KMS-11 (cell line): ENCODE measurements at regions not wholly inside any gene's neighbourhood (a gene's known extent, or its start where the extent isn't known, plus 50 kb on each side); places are given as distances from the start of the nearest gene placed in this dataset.

Experiments used
- H2AFZ ChIP-seq: fragments of 200-600 bp; sonication (generic); 2 replicates; pipeline ENCODE4 v1.6.1; 2016; ENCODE audit warnings: antibody characterized with exemption, mixed run types, low read depth
- H3K27ac ChIP-seq: fragments of 200-600 bp; sonication (generic); 2 replicates; pipeline ENCODE4 v1.6.1; 2016; ENCODE audit warnings: mild to moderate bottlenecking, mixed run types
- H3K27me3 ChIP-seq: fragments of 200-600 bp; sonication (generic); 2 replicates; pipeline ENCODE4 v1.6.1; 2017; ENCODE audit warnings: mild to moderate bottlenecking, low read depth, mixed run types, moderate library complexity; ENCODE audit not compliant: insufficient read depth
- H3K36me3 ChIP-seq: fragments of 200-600 bp; sonication (generic); 2 replicates; pipeline ENCODE4 v1.6.1; 2017; ENCODE audit warnings: mild to moderate bottlenecking, mixed run types; ENCODE audit not compliant: insufficient read depth
- H3K4me1 ChIP-seq: fragments of 200-600 bp; sonication (generic); 2 replicates; pipeline ENCODE4 v1.6.1; 2016; ENCODE audit warnings: mild to moderate bottlenecking, low read depth, mixed run types; ENCODE audit not compliant: poor library complexity, severe bottlenecking
- H3K4me2 ChIP-seq: fragments of 200-600 bp; sonication (generic); 2 replicates; pipeline ENCODE4 v1.7.0; 2016; ENCODE audit warnings: mild to moderate bottlenecking, mixed run types
- H3K4me3 ChIP-seq: fragments of 200-600 bp; sonication (generic); IDR thresholded peaks from 2 replicates; pipeline ENCODE4 v1.6.1; 2017; ENCODE audit warnings: low read depth, low read length, mixed read lengths; ENCODE audit not compliant: insufficient read depth
- H3K79me2 ChIP-seq: fragments of 200-600 bp; sonication (generic); 2 replicates; pipeline ENCODE4 v1.6.1; 2016; ENCODE audit warnings: low read depth, mixed run types; ENCODE audit not compliant: insufficient read depth
- H3K9ac ChIP-seq: fragments of 200-600 bp; sonication (generic); 2 replicates; pipeline ENCODE4 v1.6.1; 2016; ENCODE audit warnings: mild to moderate bottlenecking, mixed run types
- H4K20me1 ChIP-seq: fragments of 200-600 bp; sonication (generic); 2 replicates; pipeline ENCODE4 v1.6.1; 2016; ENCODE audit warnings: mild to moderate bottlenecking, mixed run types; ENCODE audit not compliant: insufficient read depth
- CTCF ChIP-seq: fragments of 200-600 bp; sonication (generic); conservative IDR thresholded peaks from 2 replicates; pipeline ENCODE4 v1.6.1; 2017; ENCODE audit warnings: low read depth, mild to moderate bottlenecking, antibody characterized with exemption, low read length, moderate library complexity, mixed read lengths

- H3K79me2 ChIP-seq, result no peaks in the 10 kb centered on the region
- H3K36me3 ChIP-seq, result no peaks in the 10 kb centered on the region
- no peaks in the 10 kb centered on the region for H3K4me1 ChIP-seq
- no peak overlapping the region for H3K4me3 ChIP-seq
- TF ChIP-seq CTCF, result no peak
- H3K27me3 ChIP-seq, result no peaks in the 10 kb centered on the region
- no peaks in the 10 kb centered on the region for H4K20me1 ChIP-seq
- H3K9ac ChIP-seq, result no peak overlapping the region
- H3K27ac ChIP-seq, result no peak overlapping the region
- no peak overlapping the region for H3K4me2 ChIP-seq
- H2AFZ ChIP-seq, result no peak overlapping the region
Measured at GRCh38 chr13:50159607-50160006, 144.4 kb downstream of the KCNRG start.

- H3K4me3 ChIP-seq, result no peak overlapping the region
- H3K36me3 ChIP-seq, result no peaks in the 10 kb centered on the region
- H3K79me2 ChIP-seq, result no peaks in the 10 kb centered on the region
- H2AFZ ChIP-seq, result no peak overlapping the region
- no peaks in the 10 kb centered on the region for H3K27me3 ChIP-seq
- no peak overlapping the region for H3K4me2 ChIP-seq
- H3K4me1 ChIP-seq, result no peaks in the 10 kb centered on the region
- no peak for TF ChIP-seq CTCF
- H3K9ac ChIP-seq, result no peak overlapping the region
- no peaks in the 10 kb centered on the region for H4K20me1 ChIP-seq
- no peak overlapping the region for H3K27ac ChIP-seq
Measured at GRCh38 chr13:50161052-50161451, 145.8 kb downstream of the KCNRG start.

- TF ChIP-seq CTCF, result no peak
- H3K4me2 ChIP-seq, result no peak overlapping the region
Measured at GRCh38 chr13:50162001-50162400, 146.8 kb downstream of the KCNRG start.

GRCh38 chr13:50162567-50162966 is 147.3 kb downstream of the KCNRG start:
- Histone ChIP-seq H3K9ac (no peak overlapping the region), H3K79me2 (no peaks in the 10 kb centered on the region), H3K4me2 (no peak overlapping the region), H2AFZ (no peak overlapping the region), H4K20me1 (no peaks in the 10 kb centered on the region), H3K27ac (no peak overlapping the region), H3K27me3 (no peaks in the 10 kb centered on the region), H3K4me1 (no peaks in the 10 kb centered on the region), H3K4me3 (no peak overlapping the region), H3K36me3 (no peaks in the 10 kb centered on the region)
- TF ChIP-seq CTCF, result no peak

More at GRCh38 chr13:50162001-50162400, 146.8 kb downstream of the KCNRG start:
- Histone ChIP-seq H3K27ac (no peak overlapping the region), H3K9ac (no peak overlapping the region), H3K36me3 (no peaks in the 10 kb centered on the region), H3K79me2 (no peaks in the 10 kb centered on the region), H4K20me1 (no peaks in the 10 kb centered on the region), H3K27me3 (no peaks in the 10 kb centered on the region), H3K4me3 (no peak overlapping the region), H2AFZ (no peak overlapping the region), H3K4me1 (no peaks in the 10 kb centered on the region)
